HG03060 (cell line): ENCODE measurements at regions not wholly inside any gene's neighbourhood (a gene's known extent, or its start where the extent isn't known, plus 50 kb on each side); places are given as distances from the start of the nearest gene placed in this dataset.

Source experiments
- ATAC-seq: cut with Tn5 transposase; IDR thresholded peaks from one replicate; pipeline ENCODE4 v1.9.1; 2021; ENCODE audit warnings: low read depth, moderate number of reproducible peaks; ENCODE audit not compliant: unreplicated experiment

DNA sequence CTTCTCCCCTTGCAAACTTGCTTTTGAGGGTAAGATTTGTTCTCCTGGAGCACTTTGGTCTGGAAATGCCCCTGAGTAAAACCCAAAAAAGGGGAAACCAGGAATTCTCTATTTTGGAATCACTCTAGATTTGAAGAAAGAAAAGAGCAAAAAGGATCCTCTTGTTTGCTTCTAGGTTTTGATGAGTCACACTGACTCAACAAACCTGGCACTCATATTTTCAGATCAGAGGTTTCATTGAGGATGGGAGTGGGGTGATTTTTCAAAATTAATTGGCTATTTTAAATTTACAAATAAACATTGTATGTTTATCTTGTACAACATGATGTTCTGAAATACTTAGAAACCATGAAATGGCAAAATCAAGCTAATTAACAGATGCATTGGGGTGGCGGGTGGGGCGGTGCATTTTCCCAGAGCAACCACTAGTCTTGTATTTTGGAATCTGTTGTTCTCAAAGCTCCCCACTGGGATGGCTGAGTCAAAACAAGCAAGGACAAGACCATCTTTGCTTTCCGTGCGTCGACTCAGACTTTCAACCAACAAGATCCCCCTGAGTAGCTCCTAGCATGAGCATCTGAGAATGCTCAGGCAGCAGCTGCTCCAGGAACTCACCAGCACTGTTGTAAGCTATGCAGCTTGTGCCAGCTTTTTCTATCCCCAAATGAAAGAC is 451.4 kb downstream of the WDR72 start:
- ATAC-seq: no peak

DNA sequence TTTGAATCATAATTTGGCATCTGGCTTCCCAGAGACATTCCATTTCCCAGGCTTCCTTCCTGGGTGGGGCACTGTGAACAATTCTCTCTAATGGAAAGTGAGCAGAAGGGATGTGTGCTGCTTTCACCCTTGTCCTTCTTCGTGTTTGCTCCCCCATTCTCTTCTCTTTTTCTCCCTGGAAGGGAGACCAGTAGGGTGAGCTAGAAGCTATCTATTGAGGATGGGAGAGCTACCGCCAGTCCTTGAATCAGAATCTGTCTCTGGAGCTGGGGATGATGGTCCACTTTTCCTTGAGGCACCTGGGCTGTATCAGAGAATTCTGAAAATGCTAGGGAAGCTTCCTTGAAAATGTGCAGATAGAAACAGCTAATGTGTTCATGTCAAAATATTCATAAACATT is 453.9 kb downstream of the WDR72 start:
- no peak for ATAC-seq

GRCh38 chr15:53305101-53305500 is 454.4 kb downstream of the WDR72 start:
- no peak for ATAC-seq

GRCh38 chr15:53297828-53298227 is 461.6 kb downstream of the WDR72 start:
- ATAC-seq: no peak

- no peak for ATAC-seq
Observed at GRCh38 chr15:53296603-53297002, 462.9 kb downstream of the WDR72 start.

GRCh38 chr15:53295574-53295973 is 463.9 kb downstream of the WDR72 start:
- no peak for ATAC-seq

GRCh38 chr15:53288542-53288941 is 470.9 kb downstream of the WDR72 start:
- no peak for ATAC-seq

- ATAC-seq: no peak
Observed at GRCh38 chr15:53274630-53275029, 484.5 kb upstream of the ONECUT1 start.

DNA sequence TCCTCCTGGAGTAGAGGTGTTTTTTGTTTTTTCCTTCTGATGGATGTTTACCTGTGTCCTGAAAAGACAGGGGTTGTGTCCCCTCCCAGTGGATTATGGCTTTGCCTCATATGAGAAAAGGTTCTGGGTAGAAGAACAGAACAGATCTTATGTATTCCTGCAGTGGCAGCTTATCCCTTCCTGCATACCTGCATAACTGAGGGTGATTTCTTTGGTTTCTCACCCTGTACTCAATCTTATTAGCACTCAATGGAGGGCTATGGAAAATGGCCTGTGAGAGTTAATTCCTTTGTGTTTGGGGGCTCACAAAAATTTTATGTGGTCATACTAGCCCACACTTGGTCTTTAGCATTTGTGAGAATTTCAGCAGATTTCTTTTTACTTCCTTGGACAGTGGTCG is 482.0 kb upstream of the ONECUT1 start:
- no peak for ATAC-seq

GRCh38 chr15:53266176-53266575 is 476.0 kb upstream of the ONECUT1 start:
- no peak for ATAC-seq

DNA sequence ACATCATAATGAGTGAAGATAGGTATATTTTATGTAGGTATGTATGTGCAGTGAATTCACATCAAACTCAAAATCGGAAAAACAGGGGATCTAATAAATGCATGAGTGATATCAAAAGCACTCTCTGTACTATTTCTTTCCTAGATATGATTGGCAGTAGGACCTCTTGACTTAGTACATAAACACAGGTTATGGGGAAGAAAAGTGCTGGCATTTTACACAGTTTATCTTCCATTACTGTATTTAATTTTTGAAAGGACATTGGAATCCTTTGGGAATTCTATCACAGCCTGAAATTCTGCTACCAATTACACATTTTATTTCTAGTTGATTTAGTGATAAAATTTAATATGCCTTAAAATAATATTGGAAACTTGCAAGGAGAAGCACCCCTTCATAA is 470.5 kb upstream of the ONECUT1 start:
- no peak for ATAC-seq

DNA sequence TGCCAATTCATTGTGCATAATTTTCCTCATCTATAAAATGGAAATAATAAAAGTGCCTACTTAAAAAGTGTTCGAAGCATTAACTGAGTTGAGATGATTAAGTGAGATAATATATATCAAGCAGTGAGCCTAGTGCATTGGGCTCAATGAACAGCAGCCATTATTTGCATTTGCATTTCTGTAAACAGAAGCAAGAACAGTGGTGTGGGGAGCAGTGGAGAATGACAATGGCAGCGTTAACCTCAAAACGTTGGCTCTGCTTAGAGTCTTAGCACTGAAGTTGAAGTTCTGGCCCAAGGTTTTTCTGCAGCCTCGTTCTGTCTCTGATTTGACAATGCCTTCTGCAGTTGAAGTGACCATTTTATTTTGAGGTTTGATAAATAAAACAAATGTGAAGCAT is 466.3 kb upstream of the ONECUT1 start:
- no peak for ATAC-seq

DNA sequence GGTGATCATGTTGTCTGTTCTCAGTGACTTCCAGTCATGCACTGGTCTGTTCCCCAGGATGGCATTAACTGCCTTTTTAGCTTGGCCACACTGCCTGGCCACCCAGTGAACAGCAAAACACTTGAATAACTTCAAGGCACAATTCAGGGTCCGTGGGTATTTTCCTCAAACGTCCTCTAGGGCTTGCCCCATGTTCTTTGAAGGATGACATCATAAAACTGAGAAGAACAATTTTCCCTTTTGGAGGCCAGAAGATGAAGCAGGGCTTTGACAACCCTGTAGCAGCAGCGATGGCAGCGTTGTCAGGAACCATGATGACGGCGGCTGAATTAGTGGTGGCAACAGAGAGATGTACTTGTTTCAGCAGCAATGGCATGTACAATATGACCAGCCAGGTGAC is 465.9 kb upstream of the ONECUT1 start:
- no peak for ATAC-seq

DNA sequence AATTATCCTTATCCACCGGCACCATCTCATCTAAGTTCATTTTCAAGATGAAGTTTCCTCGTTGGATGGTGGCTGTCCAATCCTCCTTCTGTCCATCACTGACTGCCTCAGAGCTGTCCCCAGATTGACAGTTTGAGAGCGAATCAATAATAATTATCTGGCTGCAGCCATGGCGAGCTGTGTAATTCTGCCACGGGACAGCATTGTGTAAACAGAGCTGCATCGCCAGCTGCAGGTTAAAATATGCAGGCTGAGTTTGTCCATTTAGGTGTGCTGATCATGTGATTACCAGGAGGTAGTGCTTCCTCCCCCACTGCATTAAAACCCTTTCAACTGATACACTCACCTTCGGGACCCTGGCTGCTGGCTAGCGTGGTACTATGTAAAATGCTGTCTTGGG is 461.9 kb upstream of the ONECUT1 start:
- ATAC-seq: no peak

GRCh38 chr15:53251523-53251922 is 461.4 kb upstream of the ONECUT1 start:
- no peak for ATAC-seq

GRCh38 chr15:53247041-53247708 is 457.0 kb upstream of the ONECUT1 start:
- no peak for ATAC-seq

- ATAC-seq: no peak
Observed at GRCh38 chr15:53246404-53246803, 456.3 kb upstream of the ONECUT1 start.

- ATAC-seq: no peak
Observed at GRCh38 chr15:53233801-53234200, 443.7 kb upstream of the ONECUT1 start.

DNA sequence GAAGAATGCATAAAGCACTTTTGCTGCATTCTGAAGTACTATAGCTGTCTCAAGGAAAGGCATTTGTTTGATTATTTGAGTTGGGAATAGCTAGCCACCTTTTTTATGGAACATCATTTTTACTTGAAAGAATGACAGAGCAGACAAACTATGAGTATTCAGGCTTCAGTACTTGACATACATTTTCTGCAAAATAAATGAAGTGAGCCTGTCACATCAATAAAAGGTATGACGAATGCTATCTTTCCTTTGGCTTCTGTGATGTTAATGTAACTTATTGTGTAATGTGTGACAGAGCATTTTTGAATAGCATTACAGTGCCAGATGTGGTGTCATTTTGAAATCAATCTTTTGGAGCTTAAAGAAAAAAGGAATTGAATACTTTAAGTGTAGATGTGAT is 440.3 kb upstream of the ONECUT1 start:
- ATAC-seq: no peak

DNA sequence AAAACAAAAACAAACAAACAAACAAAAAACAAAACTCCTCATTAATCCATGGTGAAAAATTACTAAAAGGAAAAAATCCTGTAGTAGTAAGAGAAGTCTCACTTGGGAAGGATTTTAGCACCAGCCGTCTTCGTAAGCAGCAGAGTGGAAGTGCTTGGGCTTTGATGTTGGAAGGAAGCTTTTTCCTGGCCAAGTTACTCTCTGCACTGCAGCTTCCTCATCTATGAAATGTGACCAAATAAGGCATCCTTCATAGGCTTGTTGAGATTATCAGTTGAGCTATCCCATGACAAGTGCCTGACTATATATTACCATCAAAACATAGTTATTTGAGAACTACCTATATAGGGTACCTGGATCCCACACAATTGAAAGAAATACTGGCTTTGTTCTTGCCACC is 436.4 kb upstream of the ONECUT1 start:
- ATAC-seq: no peak

- no peak for ATAC-seq
Observed at GRCh38 chr15:53225781-53226180, 435.6 kb upstream of the ONECUT1 start.

DNA sequence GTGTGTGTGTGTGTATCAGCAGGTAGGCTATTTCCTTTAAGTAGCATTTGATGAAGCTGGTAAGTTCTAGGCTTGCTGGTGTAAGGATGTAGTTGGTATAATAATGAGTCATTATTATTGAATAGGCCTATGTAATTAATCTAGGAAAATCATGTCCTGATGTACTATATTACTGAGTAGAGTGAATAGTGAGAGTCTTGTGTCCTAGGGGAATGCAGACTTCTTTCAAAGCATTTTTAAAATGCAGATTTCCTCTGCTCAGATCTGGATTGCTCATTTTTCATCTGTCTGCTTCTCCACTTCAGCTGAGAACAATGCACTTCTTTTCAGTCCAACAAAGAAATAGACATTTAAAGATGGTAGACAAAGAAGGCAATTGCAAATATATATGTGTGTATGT is 434.2 kb upstream of the ONECUT1 start:
- ATAC-seq: no peak
